SK-N-SH treated with all-trans-retinoic acid at 6 μM for 48 hours (cell line): ENCODE measurements at regions not wholly inside any gene's neighbourhood (a gene's known extent, or its start where the extent isn't known, plus 50 kb on each side); places are given as distances from the start of the nearest gene placed in this dataset.

ENCODE experiments used
- ATAC-seq: fragments of 200-7000 bp; cut with Tn5 transposase; 3 replicates; pipeline ENCODE4 v1.9.1; 2020; ENCODE audit warnings: mild to moderate bottlenecking, moderate library complexity
- ARNTL ChIP-seq: fragments of 450-650 bp; formaldehyde crosslinking; IDR thresholded peaks from 2 replicates; pipeline ENCODE4 v1.5.0; 2020; ENCODE audit warnings: low read depth, mild to moderate bottlenecking, moderate library complexity, borderline replicate concordance
- BACH2 ChIP-seq: fragments of 250-450 bp; sonication (Bioruptor Pico); IDR thresholded peaks from 2 replicates; pipeline ENCODE4 v1.9.0; 2021; ENCODE audit warnings: mild to moderate bottlenecking, borderline replicate concordance
- CSDC2 ChIP-seq: fragments of 250-450 bp; sonication (Bioruptor Pico); IDR thresholded peaks from 2 replicates; pipeline ENCODE4 v1.5.0; 2020; ENCODE audit warnings: mild to moderate bottlenecking, moderate library complexity
- ESRRG ChIP-seq: fragments of 250-450 bp; sonication (Bioruptor Pico); IDR thresholded peaks from 2 replicates; pipeline ENCODE4 v1.6.1; 2021; ENCODE audit warnings: mild to moderate bottlenecking
- GLIS3 ChIP-seq: fragments of 250-450 bp; sonication (Bioruptor Pico); IDR thresholded peaks from 2 replicates; pipeline ENCODE4 v1.5.0; 2020; ENCODE audit warnings: mild to moderate bottlenecking, moderate library complexity
- ISL1 ChIP-seq: fragments of 250-450 bp; sonication (Bioruptor Pico); IDR thresholded peaks from 2 replicates; pipeline ENCODE4 v2.1.2; 2022; ENCODE audit warnings: mild to moderate bottlenecking, moderate library complexity
- OSR1 ChIP-seq: fragments of 250-450 bp; sonication (Bioruptor Pico); IDR thresholded peaks from 2 replicates; pipeline ENCODE4 v1.8.0; 2022; ENCODE audit warnings: moderate library complexity, mild to moderate bottlenecking, inconsistent platforms
- PPARA ChIP-seq: fragments of 250-450 bp; sonication (Bioruptor Pico); IDR thresholded peaks from 2 replicates; pipeline ENCODE4 v1.5.0; 2020; ENCODE audit warnings: mild to moderate bottlenecking, borderline replicate concordance
- RARB ChIP-seq: fragments of 250-450 bp; sonication (Bioruptor Pico); IDR thresholded peaks from 2 replicates; pipeline ENCODE4 v1.8.0; 2021; ENCODE audit warnings: mild to moderate bottlenecking, moderate library complexity
- SNAI2 ChIP-seq: fragments of 250-450 bp; sonication (Bioruptor Pico); IDR thresholded peaks from 2 replicates; pipeline ENCODE4 v1.5.0; 2020; ENCODE audit warnings: mild to moderate bottlenecking, moderate library complexity
- TCF4 ChIP-seq: fragments of 250-450 bp; sonication (Bioruptor Pico); IDR thresholded peaks from 2 replicates; pipeline ENCODE4 v1.8.0; 2021; ENCODE audit warnings: mild to moderate bottlenecking, moderate library complexity, borderline replicate concordance
- TOX ChIP-seq: fragments of 250-450 bp; sonication (Bioruptor Pico); IDR thresholded peaks from 2 replicates; pipeline ENCODE4 v1.8.0; 2021; ENCODE audit warnings: mild to moderate bottlenecking, moderate library complexity, borderline replicate concordance
- ZC3H10 ChIP-seq: fragments of 250-450 bp; sonication (Bioruptor Pico); IDR thresholded peaks from 2 replicates; pipeline ENCODE4 v1.5.1; 2021; ENCODE audit warnings: mild to moderate bottlenecking, moderate library complexity
- ZFP3 ChIP-seq: fragments of 250-450 bp; sonication (Bioruptor Pico); IDR thresholded peaks from 2 replicates; pipeline ENCODE4 v1.5.0; 2020; ENCODE audit warnings: mild to moderate bottlenecking, moderate library complexity
- ZFP30 ChIP-seq: fragments of 450-650 bp; formaldehyde crosslinking; IDR thresholded peaks from 2 replicates; pipeline ENCODE4 v1.5.0; 2022; ENCODE audit warnings: mild to moderate bottlenecking, moderate library complexity
- ZNF565 ChIP-seq: fragments of 450-650 bp; formaldehyde crosslinking; conservative IDR thresholded peaks from 2 replicates; pipeline ENCODE4 v1.5.0; 2020; ENCODE audit warnings: low read depth, mild to moderate bottlenecking, moderate library complexity
- ZNF70 ChIP-seq: fragments of 450-650 bp; formaldehyde crosslinking; IDR thresholded peaks from 2 replicates; pipeline ENCODE4 v1.5.0; 2020; ENCODE audit warnings: mild to moderate bottlenecking, moderate library complexity
- ZNF8 ChIP-seq: fragments of 450-650 bp; formaldehyde crosslinking; IDR thresholded peaks from 2 replicates; pipeline ENCODE4 v1.5.0; 2020; ENCODE audit warnings: mild to moderate bottlenecking, moderate library complexity
- TF ChIP-seq, protein P1 (sequence below): fragments of 250-450 bp; sonication (Bioruptor Pico); IDR thresholded peaks from 2 replicates; pipeline ENCODE4 v1.8.0; 2021; ENCODE audit warnings: low read depth, mild to moderate bottlenecking, moderate library complexity, borderline replicate concordance
- TF ChIP-seq, protein P2 (sequence below): fragments of 250-450 bp; sonication (Bioruptor Pico); IDR thresholded peaks from 2 replicates; pipeline ENCODE4 v1.5.1; 2021; ENCODE audit warnings: mild to moderate bottlenecking, moderate library complexity
- TF ChIP-seq, protein P3 (sequence below): fragments of 250-450 bp; sonication (Bioruptor Pico); IDR thresholded peaks from 2 replicates; pipeline ENCODE4 v1.5.0; 2020; ENCODE audit warnings: mild to moderate bottlenecking, moderate library complexity
- TF ChIP-seq, protein P4 (sequence below): fragments of 250-450 bp; sonication (Bioruptor Pico); IDR thresholded peaks from 2 replicates; pipeline ENCODE4 v1.5.1; 2020; ENCODE audit warnings: low read depth, mild to moderate bottlenecking, moderate library complexity
- TF ChIP-seq, protein P5 (sequence below): fragments of 250-450 bp; sonication (Bioruptor Pico); IDR thresholded peaks from 2 replicates; pipeline ENCODE4 v1.8.0; 2020; ENCODE audit warnings: mild to moderate bottlenecking, moderate library complexity, borderline replicate concordance

DNA sequence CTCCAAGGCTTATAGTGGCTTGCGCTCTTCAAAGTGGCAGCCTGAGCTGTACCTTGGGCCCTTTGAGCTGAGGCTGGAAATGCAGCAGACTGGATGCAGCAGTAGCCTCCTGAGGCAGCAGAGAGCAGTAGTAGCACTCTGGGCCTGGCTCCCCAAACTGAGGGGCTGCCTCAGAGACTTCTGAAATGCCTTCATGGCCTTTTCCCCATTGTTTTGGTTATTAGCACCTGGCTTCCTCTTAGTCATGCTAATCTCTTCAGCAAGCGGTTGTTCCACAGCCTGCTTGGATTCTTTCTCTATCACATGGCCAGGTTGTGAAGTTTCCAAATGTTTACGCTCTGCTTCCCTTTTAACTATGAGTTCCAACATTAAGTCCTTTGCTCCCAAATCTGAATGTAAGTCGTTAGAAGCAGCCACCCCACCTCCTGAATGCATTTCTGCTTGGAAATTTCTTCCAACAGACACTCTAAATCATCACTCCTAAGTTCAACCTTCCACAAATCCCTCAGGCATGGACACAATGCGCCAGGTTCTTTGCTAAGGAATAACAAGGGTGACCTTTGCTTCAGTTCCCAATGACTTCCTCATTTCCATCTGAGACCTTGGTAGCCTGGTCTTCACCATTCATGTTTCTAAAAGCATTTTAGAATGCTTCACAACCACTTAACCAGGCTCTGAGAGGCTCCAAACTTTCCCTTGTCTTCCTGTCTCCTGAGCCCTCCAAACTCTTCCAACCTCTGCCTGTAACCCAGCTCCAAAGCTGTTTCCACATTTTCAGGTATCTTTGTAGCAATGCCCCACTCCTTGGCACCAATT lies 145.8 kb downstream of the ZDHHC21 start (continued):
- TF ChIP-seq, protein P1, sequence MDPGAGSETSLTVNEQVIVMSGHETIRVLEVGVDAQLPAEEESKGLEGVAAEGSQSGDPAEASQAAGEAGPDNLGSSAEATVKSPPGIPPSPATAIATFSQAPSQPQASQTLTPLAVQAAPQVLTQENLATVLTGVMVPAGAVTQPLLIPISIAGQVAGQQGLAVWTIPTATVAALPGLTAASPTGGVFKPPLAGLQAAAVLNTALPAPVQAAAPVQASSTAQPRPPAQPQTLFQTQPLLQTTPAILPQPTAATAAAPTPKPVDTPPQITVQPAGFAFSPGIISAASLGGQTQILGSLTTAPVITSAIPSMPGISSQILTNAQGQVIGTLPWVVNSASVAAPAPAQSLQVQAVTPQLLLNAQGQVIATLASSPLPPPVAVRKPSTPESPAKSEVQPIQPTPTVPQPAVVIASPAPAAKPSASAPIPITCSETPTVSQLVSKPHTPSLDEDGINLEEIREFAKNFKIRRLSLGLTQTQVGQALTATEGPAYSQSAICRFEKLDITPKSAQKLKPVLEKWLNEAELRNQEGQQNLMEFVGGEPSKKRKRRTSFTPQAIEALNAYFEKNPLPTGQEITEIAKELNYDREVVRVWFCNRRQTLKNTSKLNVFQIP (CRISPR knock-in tag), result no peak
- TF ChIP-seq ZNF565 (CRISPR knock-in tag) (no peak), ZFP3 (CRISPR knock-in tag) (no peak), RARB (no peak), ZFP30 (no peak), ISL1 (CRISPR knock-in tag) (no peak), TOX (no peak), PPARA (CRISPR knock-in tag) (no peak)

DNA sequence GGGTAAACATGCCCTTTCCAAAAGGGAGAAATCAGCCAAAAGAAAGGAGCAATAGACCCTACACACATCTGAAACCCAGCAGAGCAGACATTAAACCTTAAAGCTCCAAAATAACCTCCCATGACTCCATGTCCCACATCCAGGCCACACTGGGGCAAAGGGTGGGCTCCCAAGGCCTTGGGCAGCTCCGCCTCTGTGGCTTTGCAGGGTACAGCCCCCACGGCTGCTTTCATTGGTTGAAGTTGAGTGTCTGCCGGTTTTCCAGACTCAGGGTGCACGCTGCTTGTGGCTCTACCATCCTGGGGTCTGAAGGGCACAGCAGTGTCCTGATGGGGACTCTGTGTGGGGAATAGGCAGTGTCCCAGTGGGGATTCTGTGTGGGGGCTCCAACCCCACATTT lies 146.5 kb downstream of the ZDHHC21 start:
- ATAC-seq, result no peak
- TF ChIP-seq TCF4, result no peak
- no peak for TF ChIP-seq ARNTL
- no peak for TF ChIP-seq ZNF70 (CRISPR knock-in tag)
- no peak for TF ChIP-seq BACH2 (CRISPR knock-in tag)
- TF ChIP-seq, protein P1 (CRISPR knock-in tag), result no peak
- TF ChIP-seq, protein P2, sequence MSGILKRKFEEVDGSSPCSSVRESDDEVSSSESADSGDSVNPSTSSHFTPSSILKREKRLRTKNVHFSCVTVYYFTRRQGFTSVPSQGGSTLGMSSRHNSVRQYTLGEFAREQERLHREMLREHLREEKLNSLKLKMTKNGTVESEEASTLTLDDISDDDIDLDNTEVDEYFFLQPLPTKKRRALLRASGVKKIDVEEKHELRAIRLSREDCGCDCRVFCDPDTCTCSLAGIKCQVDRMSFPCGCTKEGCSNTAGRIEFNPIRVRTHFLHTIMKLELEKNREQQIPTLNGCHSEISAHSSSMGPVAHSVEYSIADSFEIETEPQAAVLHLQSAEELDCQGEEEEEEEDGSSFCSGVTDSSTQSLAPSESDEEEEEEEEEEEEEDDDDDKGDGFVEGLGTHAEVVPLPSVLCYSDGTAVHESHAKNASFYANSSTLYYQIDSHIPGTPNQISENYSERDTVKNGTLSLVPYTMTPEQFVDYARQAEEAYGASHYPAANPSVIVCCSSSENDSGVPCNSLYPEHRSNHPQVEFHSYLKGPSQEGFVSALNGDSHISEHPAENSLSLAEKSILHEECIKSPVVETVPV (CRISPR knock-in tag), result no peak
- TF ChIP-seq ZFP30, result no peak
- no peak for TF ChIP-seq ISL1 (CRISPR knock-in tag)
- no peak for TF ChIP-seq GLIS3 (CRISPR knock-in tag)
- TF ChIP-seq, protein P3, sequence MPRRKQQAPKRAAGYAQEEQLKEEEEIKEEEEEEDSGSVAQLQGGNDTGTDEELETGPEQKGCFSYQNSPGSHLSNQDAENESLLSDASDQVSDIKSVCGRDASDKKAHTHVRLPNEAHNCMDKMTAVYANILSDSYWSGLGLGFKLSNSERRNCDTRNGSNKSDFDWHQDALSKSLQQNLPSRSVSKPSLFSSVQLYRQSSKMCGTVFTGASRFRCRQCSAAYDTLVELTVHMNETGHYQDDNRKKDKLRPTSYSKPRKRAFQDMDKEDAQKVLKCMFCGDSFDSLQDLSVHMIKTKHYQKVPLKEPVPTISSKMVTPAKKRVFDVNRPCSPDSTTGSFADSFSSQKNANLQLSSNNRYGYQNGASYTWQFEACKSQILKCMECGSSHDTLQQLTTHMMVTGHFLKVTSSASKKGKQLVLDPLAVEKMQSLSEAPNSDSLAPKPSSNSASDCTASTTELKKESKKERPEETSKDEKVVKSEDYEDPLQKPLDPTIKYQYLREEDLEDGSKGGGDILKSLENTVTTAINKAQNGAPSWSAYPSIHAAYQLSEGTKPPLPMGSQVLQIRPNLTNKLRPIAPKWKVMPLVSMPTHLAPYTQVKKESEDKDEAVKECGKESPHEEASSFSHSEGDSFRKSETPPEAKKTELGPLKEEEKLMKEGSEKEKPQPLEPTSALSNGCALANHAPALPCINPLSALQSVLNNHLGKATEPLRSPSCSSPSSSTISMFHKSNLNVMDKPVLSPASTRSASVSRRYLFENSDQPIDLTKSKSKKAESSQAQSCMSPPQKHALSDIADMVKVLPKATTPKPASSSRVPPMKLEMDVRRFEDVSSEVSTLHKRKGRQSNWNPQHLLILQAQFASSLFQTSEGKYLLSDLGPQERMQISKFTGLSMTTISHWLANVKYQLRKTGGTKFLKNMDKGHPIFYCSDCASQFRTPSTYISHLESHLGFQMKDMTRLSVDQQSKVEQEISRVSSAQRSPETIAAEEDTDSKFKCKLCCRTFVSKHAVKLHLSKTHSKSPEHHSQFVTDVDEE (CRISPR knock-in tag), result no peak
- TF ChIP-seq SNAI2 (CRISPR knock-in tag), result no peak
- no peak for TF ChIP-seq RARB
- no peak for TF ChIP-seq ESRRG (CRISPR knock-in tag)
- no peak for TF ChIP-seq TOX
- no peak for TF ChIP-seq CSDC2 (CRISPR knock-in tag)
- TF ChIP-seq, all 23 proteins: peak for 0

DNA sequence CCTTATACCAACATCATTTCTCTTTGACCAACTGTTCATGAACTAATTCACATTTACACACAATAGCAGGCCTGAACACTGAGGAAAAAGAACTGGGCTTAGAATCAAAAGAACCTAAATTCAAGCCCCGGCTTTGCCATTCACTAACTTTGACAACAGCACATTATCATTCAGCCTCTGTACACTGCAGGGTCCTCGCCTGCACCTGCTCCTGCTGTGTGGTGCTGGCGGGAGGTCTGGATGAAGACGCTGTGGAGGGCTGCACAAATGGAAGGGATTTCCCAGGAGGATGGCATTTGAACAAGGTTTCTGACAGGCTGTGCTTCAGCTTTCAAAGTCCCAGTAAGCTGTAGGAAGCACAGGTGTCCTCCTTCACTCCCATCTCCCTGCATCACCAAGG lies 151.2 kb downstream of the ZDHHC21 start:
- no peak for ATAC-seq
- TF ChIP-seq ZNF8 (CRISPR knock-in tag), result no peak
- TF ChIP-seq, protein P2 (CRISPR knock-in tag), result no peak
- no peak for TF ChIP-seq SNAI2 (CRISPR knock-in tag)
- TF ChIP-seq TCF4, result no peak
- no peak for TF ChIP-seq ZC3H10 (CRISPR knock-in tag)
- TF ChIP-seq, protein P4, sequence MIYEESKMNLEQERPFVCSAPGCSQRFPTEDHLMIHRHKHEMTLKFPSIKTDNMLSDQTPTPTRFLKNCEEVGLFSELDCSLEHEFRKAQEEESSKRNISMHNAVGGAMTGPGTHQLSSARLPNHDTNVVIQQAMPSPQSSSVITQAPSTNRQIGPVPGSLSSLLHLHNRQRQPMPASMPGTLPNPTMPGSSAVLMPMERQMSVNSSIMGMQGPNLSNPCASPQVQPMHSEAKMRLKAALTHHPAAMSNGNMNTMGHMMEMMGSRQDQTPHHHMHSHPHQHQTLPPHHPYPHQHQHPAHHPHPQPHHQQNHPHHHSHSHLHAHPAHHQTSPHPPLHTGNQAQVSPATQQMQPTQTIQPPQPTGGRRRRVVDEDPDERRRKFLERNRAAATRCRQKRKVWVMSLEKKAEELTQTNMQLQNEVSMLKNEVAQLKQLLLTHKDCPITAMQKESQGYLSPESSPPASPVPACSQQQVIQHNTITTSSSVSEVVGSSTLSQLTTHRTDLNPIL (CRISPR knock-in tag), result no peak
- TF ChIP-seq ISL1 (CRISPR knock-in tag), result no peak
- TF ChIP-seq CSDC2 (CRISPR knock-in tag), result no peak
- no peak for TF ChIP-seq TOX
- TF ChIP-seq ARNTL, result no peak
- no peak for TF ChIP-seq ZNF70 (CRISPR knock-in tag)
- TF ChIP-seq BACH2 (CRISPR knock-in tag), result no peak
- TF ChIP-seq GLIS3 (CRISPR knock-in tag), result no peak
- no peak for TF ChIP-seq ESRRG (CRISPR knock-in tag)
- TF ChIP-seq OSR1 (CRISPR knock-in tag), result no peak
- TF ChIP-seq RARB, result no peak
- TF ChIP-seq, protein P5, sequence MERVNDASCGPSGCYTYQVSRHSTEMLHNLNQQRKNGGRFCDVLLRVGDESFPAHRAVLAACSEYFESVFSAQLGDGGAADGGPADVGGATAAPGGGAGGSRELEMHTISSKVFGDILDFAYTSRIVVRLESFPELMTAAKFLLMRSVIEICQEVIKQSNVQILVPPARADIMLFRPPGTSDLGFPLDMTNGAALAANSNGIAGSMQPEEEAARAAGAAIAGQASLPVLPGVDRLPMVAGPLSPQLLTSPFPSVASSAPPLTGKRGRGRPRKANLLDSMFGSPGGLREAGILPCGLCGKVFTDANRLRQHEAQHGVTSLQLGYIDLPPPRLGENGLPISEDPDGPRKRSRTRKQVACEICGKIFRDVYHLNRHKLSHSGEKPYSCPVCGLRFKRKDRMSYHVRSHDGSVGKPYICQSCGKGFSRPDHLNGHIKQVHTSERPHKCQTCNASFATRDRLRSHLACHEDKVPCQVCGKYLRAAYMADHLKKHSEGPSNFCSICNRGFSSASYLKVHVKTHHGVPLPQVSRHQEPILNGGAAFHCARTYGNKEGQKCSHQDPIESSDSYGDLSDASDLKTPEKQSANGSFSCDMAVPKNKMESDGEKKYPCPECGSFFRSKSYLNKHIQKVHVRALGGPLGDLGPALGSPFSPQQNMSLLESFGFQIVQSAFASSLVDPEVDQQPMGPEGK (CRISPR knock-in tag), result no peak
- no peak for TF ChIP-seq ZFP30
